ENCODE measurements at regions not wholly inside any gene's neighbourhood (a gene's known extent, or its start where the extent isn't known, plus 50 kb on each side); places are given as distances from the start of the nearest gene placed in this dataset.
"Not testable (repeated sequence)": the region's sequence is repeated elsewhere in the genome, so short reads cannot be mapped to it uniquely, and the experiment has no call there.

- no peak for DNase-seq
Measured at GRCh38 chr7:84712374-84713121, 474.3 kb downstream of the SEMA3D start.

DNA sequence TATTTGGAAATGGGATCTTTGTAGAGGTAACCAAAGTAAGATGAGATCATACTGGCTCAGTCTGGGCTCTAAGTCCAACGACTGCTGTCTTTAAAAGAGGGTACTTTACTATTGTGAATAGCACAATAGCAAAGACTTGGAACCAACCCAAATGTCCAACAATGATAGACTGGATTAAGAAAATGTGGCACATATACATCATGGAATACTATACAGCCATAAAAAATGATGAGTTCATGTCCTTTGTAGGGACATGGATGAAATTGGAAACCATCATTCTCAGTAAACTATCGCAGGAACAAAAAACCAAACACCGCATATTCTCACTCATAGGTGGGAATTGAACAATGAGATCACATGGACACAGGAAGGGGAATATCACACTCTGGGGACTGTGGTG lies 476.3 kb downstream of the SEMA3D start:
- H3K27me3 ChIP-seq (ENCODE audit: control insufficient read depth, insufficient read depth, low read length): not testable (repeated sequence)

More at GRCh38 chr7:84712374-84713121, 474.3 kb downstream of the SEMA3D start:
- H3K27ac ChIP-seq (ENCODE audit: low read depth in 2 of 2, low read length in 2 of 2): no peak overlapping the region
- FAIRE-seq: no peak
- H3K4me3 ChIP-seq (ENCODE audit: low read length in 3 of 3): no peak overlapping the region
- TF ChIP-seq, protein P1, sequence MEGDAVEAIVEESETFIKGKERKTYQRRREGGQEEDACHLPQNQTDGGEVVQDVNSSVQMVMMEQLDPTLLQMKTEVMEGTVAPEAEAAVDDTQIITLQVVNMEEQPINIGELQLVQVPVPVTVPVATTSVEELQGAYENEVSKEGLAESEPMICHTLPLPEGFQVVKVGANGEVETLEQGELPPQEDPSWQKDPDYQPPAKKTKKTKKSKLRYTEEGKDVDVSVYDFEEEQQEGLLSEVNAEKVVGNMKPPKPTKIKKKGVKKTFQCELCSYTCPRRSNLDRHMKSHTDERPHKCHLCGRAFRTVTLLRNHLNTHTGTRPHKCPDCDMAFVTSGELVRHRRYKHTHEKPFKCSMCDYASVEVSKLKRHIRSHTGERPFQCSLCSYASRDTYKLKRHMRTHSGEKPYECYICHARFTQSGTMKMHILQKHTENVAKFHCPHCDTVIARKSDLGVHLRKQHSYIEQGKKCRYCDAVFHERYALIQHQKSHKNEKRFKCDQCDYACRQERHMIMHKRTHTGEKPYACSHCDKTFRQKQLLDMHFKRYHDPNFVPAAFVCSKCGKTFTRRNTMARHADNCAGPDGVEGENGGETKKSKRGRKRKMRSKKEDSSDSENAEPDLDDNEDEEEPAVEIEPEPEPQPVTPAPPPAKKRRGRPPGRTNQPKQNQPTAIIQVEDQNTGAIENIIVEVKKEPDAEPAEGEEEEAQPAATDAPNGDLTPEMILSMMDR (IDR thresholded peaks at IDR 0.05; ENCODE audit: borderline replicate concordance, extremely low read depth, insufficient read depth): no peak
- H3K4me1 ChIP-seq (ENCODE audit: control insufficient read depth in 2 of 3, insufficient read depth in 2 of 3, low read depth in 1 of 3, low read length in 3 of 3): no peaks in the 10 kb centered on the region
- H3K9me3 ChIP-seq (ENCODE audit: control insufficient read depth in 2 of 3, insufficient read depth in 1 of 3, low read length in 3 of 3): no peaks in the 10 kb centered on the region
- no peaks in the 10 kb centered on the region for H3K27me3 ChIP-seq (ENCODE audit: control insufficient read depth, insufficient read depth, low read length)
- no peaks in the 10 kb centered on the region for H3K36me3 ChIP-seq (ENCODE audit: control insufficient read depth in 2 of 3, insufficient read depth in 3 of 3, low read length in 3 of 3)
- no peak overlapping the region for H3K9ac ChIP-seq (ENCODE audit: low read length in 3 of 3)
- intact Hi-C loops (cut with DNase I): no loop called here

GRCh38 chr7:84705706-84706105 lies 481.1 kb downstream of the SEMA3D start:
- Histone ChIP-seq H3K27me3 (ENCODE audit: control insufficient read depth, insufficient read depth, low read length) (no peaks in the 10 kb centered on the region), H3K27ac (ENCODE audit: low read depth in 2 of 2, low read length in 2 of 2) (no peak overlapping the region), H3K9me3 (ENCODE audit: control insufficient read depth in 2 of 3, insufficient read depth in 1 of 3, low read length in 3 of 3) (no peaks in the 10 kb centered on the region), H3K9ac (ENCODE audit: low read length in 3 of 3) (no peak overlapping the region), H3K4me1 (ENCODE audit: control insufficient read depth in 2 of 3, insufficient read depth in 2 of 3, low read depth in 1 of 3, low read length in 3 of 3) (no peaks in the 10 kb centered on the region), H3K4me3 (ENCODE audit: low read length in 3 of 3) (no peak overlapping the region), H3K36me3 (ENCODE audit: control insufficient read depth in 2 of 3, insufficient read depth in 3 of 3, low read length in 3 of 3) (no peaks in the 10 kb centered on the region)
- FAIRE-seq: peak; percentile 59
- TF ChIP-seq, protein P1 (IDR thresholded peaks at IDR 0.05; ENCODE audit: borderline replicate concordance, extremely low read depth, insufficient read depth): no peak
- no peak for DNase-seq
- intact Hi-C loops (cut with DNase I): no loop called here

More for the DNA sequence above, 476.3 kb downstream of the SEMA3D start:
- H3K27ac ChIP-seq (ENCODE audit: low read depth in 2 of 2, low read length in 2 of 2); H3K4me3 ChIP-seq (ENCODE audit: low read length in 3 of 3); intact Hi-C loops (cut with DNase I); H3K36me3 ChIP-seq (ENCODE audit: control insufficient read depth in 2 of 3, insufficient read depth in 3 of 3, low read length in 3 of 3); FAIRE-seq; H3K4me1 ChIP-seq (ENCODE audit: control insufficient read depth in 2 of 3, insufficient read depth in 2 of 3, low read depth in 1 of 3, low read length in 3 of 3); DNase-seq; H3K9me3 ChIP-seq (ENCODE audit: control insufficient read depth in 2 of 3, insufficient read depth in 1 of 3, low read length in 3 of 3); H3K9ac ChIP-seq (ENCODE audit: low read length in 3 of 3): not testable (repeated sequence)

GRCh38 chr7:84705079-84705478 lies 481.8 kb downstream of the SEMA3D start:
- H3K9me3 ChIP-seq (ENCODE audit: control insufficient read depth in 2 of 3, insufficient read depth in 1 of 3, low read length in 3 of 3): no peaks in the 10 kb centered on the region

More at GRCh38 chr7:84705079-84705478, 481.8 kb downstream of the SEMA3D start:
- Histone ChIP-seq H3K36me3 (ENCODE audit: control insufficient read depth in 2 of 3, insufficient read depth in 3 of 3, low read length in 3 of 3) (no peaks in the 10 kb centered on the region), H3K27me3 (ENCODE audit: control insufficient read depth, insufficient read depth, low read length) (no peaks in the 10 kb centered on the region), H3K4me1 (ENCODE audit: control insufficient read depth in 2 of 3, insufficient read depth in 2 of 3, low read depth in 1 of 3, low read length in 3 of 3) (no peaks in the 10 kb centered on the region), H3K27ac (ENCODE audit: low read depth in 2 of 2, low read length in 2 of 2) (no peak overlapping the region), H3K9ac (ENCODE audit: low read length in 3 of 3) (no peak overlapping the region), H3K4me3 (ENCODE audit: low read length in 3 of 3) (no peak overlapping the region)
- TF ChIP-seq, protein P1 (IDR thresholded peaks at IDR 0.05; ENCODE audit: borderline replicate concordance, extremely low read depth, insufficient read depth): no peak
- intact Hi-C loops (cut with DNase I): no loop called here
- DNase-seq: no peak
- no peak for FAIRE-seq

Measured in kidney (tissue), 13 donors.